Lower leg skin (tissue), 4 donors: ENCODE measurements at regions not wholly inside any gene's neighbourhood (a gene's known extent, or its start where the extent isn't known, plus 50 kb on each side); places are given as distances from the start of the nearest gene placed in this dataset.

Experiments
- DNase-seq, 2 donors: peaks; one replicate each; pipeline ENCODE4 v3.0.0-alpha.2; 2019; ENCODE audit warnings: low spot score in 2 of 2
- H3K4me3 ChIP-seq: fragments of 200-600 bp; sonication (generic); 2 replicates; pipeline ENCODE4 v1.5.1; 2017; ENCODE audit warnings: mild to moderate bottlenecking, low read depth; ENCODE audit not compliant: poor library complexity, severe bottlenecking
- POLR2A ChIP-seq, 2 donors: fragments of 450-650 bp; IDR thresholded peaks; one replicate each; pipeline ENCODE4 v1.6.1; 2016 to 2017; ENCODE audit warnings: antibody characterized with exemption in 2 of 2, mild to moderate bottlenecking in 1 of 2, moderate library complexity in 1 of 2
- WGBS, 2 donors: methylation state at CpG; one replicate each; pipeline ENCODE4 v1.1.5; 2018; 5-methylcytosine and 5-hydroxymethylcytosine counted together
- intact Hi-C: fragments of 100-400 bp; cut with DNase I; formaldehyde crosslinking; loops from one replicate; pipeline ENCODE4 v1.15.0; 2023; ENCODE audit warnings: low total_unique reads
- TF ChIP-seq, protein P1 (sequence below), 3 donors: fragments of 450-650 bp; IDR thresholded peaks; one replicate each; pipeline ENCODE4 v1.5.1; 2016; ENCODE audit warnings: antibody characterized with exemption in 3 of 3, mild to moderate bottlenecking in 3 of 3, moderate library complexity in 2 of 3

DNA sequence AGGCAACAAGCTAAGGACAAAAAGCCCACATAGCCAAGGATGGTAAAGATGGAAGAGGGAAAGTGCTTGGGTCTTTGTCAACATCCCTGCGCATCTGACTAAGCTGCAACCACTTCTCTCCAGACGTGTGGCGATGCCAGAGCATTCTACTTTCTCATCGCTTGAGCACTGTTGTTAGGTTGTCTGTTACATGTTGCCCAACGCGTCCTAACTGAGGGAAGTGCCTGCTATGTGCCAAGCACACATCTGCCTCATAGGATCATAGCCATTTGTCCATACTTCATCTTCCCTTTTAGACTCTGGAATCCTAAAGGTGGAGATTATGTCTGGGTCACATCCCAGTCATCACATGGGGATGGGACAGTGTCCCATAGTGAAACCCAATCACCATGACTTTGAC, 464.9 kb downstream of the MATN1 start:
- intact Hi-C loops: no loop called here
- WGBS, 2 donors: 65% methylated on average over 6 of the region's 6 CpGs
- H3K4me3 ChIP-seq: no peak overlapping the region
- TF ChIP-seq, protein P1, sequence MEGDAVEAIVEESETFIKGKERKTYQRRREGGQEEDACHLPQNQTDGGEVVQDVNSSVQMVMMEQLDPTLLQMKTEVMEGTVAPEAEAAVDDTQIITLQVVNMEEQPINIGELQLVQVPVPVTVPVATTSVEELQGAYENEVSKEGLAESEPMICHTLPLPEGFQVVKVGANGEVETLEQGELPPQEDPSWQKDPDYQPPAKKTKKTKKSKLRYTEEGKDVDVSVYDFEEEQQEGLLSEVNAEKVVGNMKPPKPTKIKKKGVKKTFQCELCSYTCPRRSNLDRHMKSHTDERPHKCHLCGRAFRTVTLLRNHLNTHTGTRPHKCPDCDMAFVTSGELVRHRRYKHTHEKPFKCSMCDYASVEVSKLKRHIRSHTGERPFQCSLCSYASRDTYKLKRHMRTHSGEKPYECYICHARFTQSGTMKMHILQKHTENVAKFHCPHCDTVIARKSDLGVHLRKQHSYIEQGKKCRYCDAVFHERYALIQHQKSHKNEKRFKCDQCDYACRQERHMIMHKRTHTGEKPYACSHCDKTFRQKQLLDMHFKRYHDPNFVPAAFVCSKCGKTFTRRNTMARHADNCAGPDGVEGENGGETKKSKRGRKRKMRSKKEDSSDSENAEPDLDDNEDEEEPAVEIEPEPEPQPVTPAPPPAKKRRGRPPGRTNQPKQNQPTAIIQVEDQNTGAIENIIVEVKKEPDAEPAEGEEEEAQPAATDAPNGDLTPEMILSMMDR (IDR thresholded peaks at IDR 0.05): no peak
- no peak for TF ChIP-seq POLR2A (IDR thresholded peaks at IDR 0.05)
- peak in 1 of 2 donors; percentile 54 for DNase-seq

DNA sequence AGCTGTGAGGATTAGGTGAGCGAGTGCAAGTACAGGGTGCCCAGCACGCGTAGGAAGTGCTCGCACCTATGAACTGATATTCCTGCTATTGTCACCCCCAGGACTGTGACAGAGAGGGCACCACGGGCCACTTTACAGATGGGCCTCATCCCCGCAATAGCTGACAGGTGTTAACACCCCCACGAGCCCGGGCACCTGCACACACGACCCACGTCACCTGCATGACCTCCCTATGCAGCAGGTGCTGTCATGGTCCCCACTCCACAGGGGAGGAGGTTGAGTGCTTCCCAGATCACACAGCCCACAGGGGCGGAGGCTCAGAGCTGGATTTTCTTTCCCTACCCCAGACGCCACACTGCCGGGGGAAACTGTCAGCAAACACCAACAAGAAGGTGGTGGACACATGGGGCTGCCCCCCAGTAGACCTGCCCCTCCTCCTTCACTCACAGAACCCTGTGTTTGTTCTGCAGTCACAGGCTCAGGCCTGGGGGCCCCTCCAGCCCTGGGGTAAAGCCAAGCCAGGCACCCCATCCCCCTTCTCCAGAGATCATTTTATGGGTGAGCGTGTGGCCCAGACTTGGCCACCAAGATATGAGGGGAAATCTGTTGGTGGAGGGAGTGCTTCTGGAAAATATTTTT, 465.5 kb downstream of the MATN1 start:
- no peak for TF ChIP-seq POLR2A (IDR thresholded peaks at IDR 0.05)
- TF ChIP-seq, protein P1 (IDR thresholded peaks at IDR 0.05): no peak
- peak in 1 of 2 donors; percentile 68 for DNase-seq
- intact Hi-C loops: no loop called here
- H3K4me3 ChIP-seq: no peak overlapping the region
- WGBS, 2 donors: 83 to 89% methylated on average over 14 of the region's 14 CpGs

DNA sequence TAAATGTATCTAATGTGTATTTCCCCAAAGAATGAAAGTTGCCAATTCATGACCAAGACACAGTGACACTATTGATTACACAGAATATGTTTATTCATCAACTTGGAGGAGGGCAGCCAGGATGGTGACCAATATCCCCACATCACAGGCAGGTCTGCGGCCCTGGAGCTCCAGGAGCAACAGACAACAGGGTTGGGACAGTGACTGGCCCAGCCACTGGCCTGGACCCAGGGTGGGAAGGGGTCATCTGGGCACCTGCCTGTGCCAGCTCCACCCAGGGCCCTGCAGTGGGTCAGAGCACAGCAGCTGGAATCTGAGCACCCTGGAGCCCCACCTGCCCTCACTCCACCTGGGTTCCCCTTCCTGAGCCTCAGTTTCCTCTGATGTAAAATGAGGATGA, 466.1 kb downstream of the MATN1 start:
- peak in 1 of 2 donors; percentile 60 for DNase-seq
- no peak overlapping the region for H3K4me3 ChIP-seq
- intact Hi-C loops: no loop called here
- TF ChIP-seq POLR2A (IDR thresholded peaks at IDR 0.05): no peak
- TF ChIP-seq, protein P1 (IDR thresholded peaks at IDR 0.05): no peak
- 86 to 100% methylated on average over 1 of the region's 1 CpG for WGBS, 2 donors

DNA sequence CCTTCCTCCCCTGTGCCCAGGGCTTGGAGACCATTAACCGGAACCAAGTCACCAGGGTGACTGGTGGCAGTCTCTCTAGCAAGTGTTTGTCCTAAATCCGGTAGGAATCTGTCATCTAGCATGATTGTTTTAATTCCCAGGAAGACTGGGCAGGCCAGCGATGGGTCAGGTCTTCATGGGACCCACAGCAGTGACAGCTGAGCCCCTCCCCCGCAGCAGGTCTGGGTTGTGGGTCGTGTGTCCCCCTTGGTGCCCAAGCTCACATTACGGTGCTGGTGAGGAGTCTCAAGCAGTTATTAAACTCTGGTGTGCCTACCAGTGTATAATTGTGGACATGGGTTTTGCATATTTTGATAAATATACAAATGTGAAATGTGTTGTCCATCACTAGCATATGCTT, 466.5 kb downstream of the MATN1 start:
- TF ChIP-seq, protein P1 (IDR thresholded peaks at IDR 0.05): no peak
- intact Hi-C loops: no loop called here
- H3K4me3 ChIP-seq: no peak overlapping the region
- DNase-seq: no peak
- WGBS, 2 donors: 80 to 91% methylated on average over 6 of the region's 6 CpGs

DNA sequence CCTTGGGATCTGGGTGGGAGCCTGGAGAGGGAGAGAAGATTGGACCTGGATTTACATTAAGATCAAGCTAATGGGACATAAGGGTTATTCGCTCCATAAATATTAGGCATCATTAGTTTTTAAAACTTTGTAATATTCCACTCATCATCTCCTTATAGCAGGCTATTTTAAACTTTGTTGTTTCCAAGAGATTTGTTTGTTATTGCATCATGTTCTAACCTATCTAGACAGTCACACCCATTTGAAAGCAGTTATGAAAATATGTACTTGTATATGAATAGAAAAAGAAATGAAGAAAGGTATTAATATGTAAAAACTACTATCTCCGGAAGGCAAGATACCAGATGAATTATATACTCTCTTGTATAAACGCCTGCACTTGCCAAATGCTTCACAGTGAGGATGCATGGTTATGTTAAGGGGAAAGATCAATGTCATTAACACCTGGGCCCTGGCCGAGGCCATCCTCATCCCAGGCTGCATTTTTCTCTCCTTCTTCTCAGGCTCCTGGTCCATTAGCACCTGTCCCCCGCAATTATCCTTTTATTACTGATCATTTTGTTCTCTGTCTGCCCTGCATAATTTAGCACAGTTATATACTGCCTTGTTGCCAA, 468.2 kb downstream of the MATN1 start:
- no peak overlapping the region for H3K4me3 ChIP-seq
- intact Hi-C loops: no loop called here
- 40 to 43% methylated on average over 5 of the region's 5 CpGs for WGBS, 2 donors
- TF ChIP-seq POLR2A (IDR thresholded peaks at IDR 0.05): no peak
- TF ChIP-seq, protein P1 (IDR thresholded peaks at IDR 0.05): no peak
- DNase-seq: no peak
